OCI-LY1 (cell line): ENCODE measurements at regions not wholly inside any gene's neighbourhood (a gene's known extent, or its start where the extent isn't known, plus 50 kb on each side); places are given as distances from the start of the nearest gene placed in this dataset.

ENCODE experiments used
- CTCF ChIP-seq: fragments of 200-600 bp; sonication (generic), shearing (Covaris generic); IDR thresholded peaks from 2 replicates; pipeline ENCODE4 v1.5.1; 2017; ENCODE audit warnings: mild to moderate bottlenecking, antibody characterized with exemption, low read length, moderate library complexity, mixed read lengths
- EZH2 ChIP-seq: fragments of 200-600 bp; sonication (generic), shearing (Covaris generic); IDR thresholded peaks from 2 replicates; pipeline ENCODE4 v1.8.0; 2017; ENCODE audit warnings: borderline replicate concordance, mixed run types, mild to moderate bottlenecking, antibody characterized with exemption, low read length, moderate library complexity, mixed read lengths

- no peak for TF ChIP-seq CTCF
- TF ChIP-seq EZH2, result no peak
Observed at GRCh38 chr14:65853407-65853955, 441.0 kb downstream of the FUT8 start.
